SK-N-SH (cell line): ENCODE measurements at regions not wholly inside any gene's neighbourhood (a gene's known extent, or its start where the extent isn't known, plus 50 kb on each side); places are given as distances from the start of the nearest gene placed in this dataset.
"Not testable (repeated sequence)": the region's sequence is repeated elsewhere in the genome, so short reads cannot be mapped to it uniquely, and the experiment has no call there.

Experiments used
- CTCF ChIA-PET: fragments of 300-600, 350-600 bp; formaldehyde crosslinking; extraction: SDS; loops from one replicate; lab custom pipeline; 2021; lab: Yijun Ruan, JAX
- POLR2A ChIA-PET: fragments of 350-600 bp; sonication (Branson Sonifier 250); formaldehyde crosslinking; extraction: SDS; loops from one replicate; lab custom pipeline; 2020; ENCODE audit warnings: antibody characterized with exemption, inconsistent platforms; lab: Yijun Ruan, JAX
- DNase-seq: peaks from one replicate; pipeline ENCODE4 v3.0.0; 2012
- H2AFZ ChIP-seq: fragments of 200-600 bp; sonication (generic); 2 replicates; pipeline ENCODE4 v1.8.1; 2016; ENCODE audit warnings: antibody characterized with exemption, mild to moderate bottlenecking, low read depth
- H3F3A ChIP-seq: fragments of 200-600 bp; sonication (generic); replicated peaks from 2 replicates; pipeline ENCODE3; 2016; ENCODE audit warnings: antibody characterized with exemption, mild to moderate bottlenecking; ENCODE audit not compliant: insufficient read depth
- H3K27ac ChIP-seq, 2 experiments: fragments of 200-500 bp in 1 of 2; fragments of 200-600 bp in 1 of 2; sonication (Bioruptor generic) in 1 of 2; sonication (generic), shearing (Covaris generic) in 1 of 2; 2 replicates each; pipeline versions ENCODE4 v1.5.1 to v1.6.1; 2014 to 2016; ENCODE audit warnings: low read depth in 2 of 2, inconsistent platforms in 1 of 2, low read length in 1 of 2, mild to moderate bottlenecking in 1 of 2, mixed read lengths in 1 of 2
- H3K27me3 ChIP-seq: fragments of 200-600 bp; sonication (generic), shearing (Covaris generic); 2 replicates; pipeline ENCODE4 v1.6.1; 2016; ENCODE audit warnings: mixed run types; ENCODE audit not compliant: insufficient read depth
- H3K36me3 ChIP-seq, 2 experiments: fragments of 200-500 bp in 1 of 2; fragments of 200-600 bp in 1 of 2; sonication (Bioruptor generic) in 1 of 2; sonication (generic) in 1 of 2; replicated peaks in 1 of 2; 2 replicates each; pipeline versions ENCODE3 to v1.5.1; 2014 to 2016; ENCODE audit warnings: low read length in 1 of 2, mild to moderate bottlenecking in 1 of 2; ENCODE audit not compliant: insufficient read depth in 2 of 2, control insufficient read depth in 1 of 2
- H3K4me1 ChIP-seq, 2 experiments: fragments of 200-500 bp in 1 of 2; fragments of 200-600 bp in 1 of 2; sonication (Bioruptor generic) in 1 of 2; sonication (generic), shearing (Covaris generic) in 1 of 2; 2 replicates each; pipeline versions ENCODE4 v1.5.1 to v1.6.1; 2014 to 2016; ENCODE audit warnings: low read depth in 1 of 2, low read length in 1 of 2, mixed run types in 1 of 2; ENCODE audit not compliant: insufficient read depth in 2 of 2, control insufficient read depth in 1 of 2
- H3K4me2 ChIP-seq: fragments of 200-600 bp; sonication (generic), shearing (Covaris generic); 2 replicates; pipeline ENCODE4 v1.6.1; 2017; ENCODE audit warnings: mixed run types
- H3K4me3 ChIP-seq, 2 experiments: fragments of 200-500 bp in 1 of 2; fragments of 200-600 bp in 1 of 2; sonication (Bioruptor generic) in 1 of 2; sonication (generic), shearing (Covaris generic) in 1 of 2; 2 replicates each; pipeline versions ENCODE4 v1.5.1 to v1.8.1; 2014 to 2016; ENCODE audit warnings: low read depth in 2 of 2, inconsistent platforms in 1 of 2, low read length in 1 of 2, mild to moderate bottlenecking in 1 of 2, mixed read lengths in 1 of 2, moderate library complexity in 1 of 2
- H3K79me2 ChIP-seq: fragments of 200-600 bp; sonication (generic); 2 replicates; pipeline ENCODE4 v1.8.1; 2017; ENCODE audit warnings: mild to moderate bottlenecking; ENCODE audit not compliant: insufficient read depth
- H3K9ac ChIP-seq: fragments of 200-600 bp; sonication (generic); 2 replicates; pipeline ENCODE4 v1.6.1; 2017; ENCODE audit warnings: mixed run types
- H3K9me2 ChIP-seq: fragments of 200-600 bp; sonication (generic); 2 replicates; pipeline ENCODE4 v1.6.1; 2017; ENCODE audit warnings: mixed run types
- H3K9me3 ChIP-seq: fragments of 200-600 bp; sonication (generic); 2 replicates; pipeline ENCODE4 v1.6.1; 2017; ENCODE audit warnings: mixed run types, mild to moderate bottlenecking, moderate library complexity
- H4K20me1 ChIP-seq: fragments of 200-600 bp; sonication (generic); 2 replicates; pipeline ENCODE4 v1.6.1; 2017; ENCODE audit warnings: mild to moderate bottlenecking, mixed run types; ENCODE audit not compliant: insufficient read depth
- CHD2 ChIP-seq: fragments of 150-350 bp; IDR thresholded peaks from 2 replicates; pipeline ENCODE4 v1.6.1; 2018; ENCODE audit warnings: low read length; ENCODE audit not compliant: partially characterized antibody
- ELF1 ChIP-seq: IDR thresholded peaks from 2 replicates; pipeline ENCODE4 v1.4.0; 2012
- JUND ChIP-seq: IDR thresholded peaks from 2 replicates; pipeline ENCODE4 v1.4.0; 2012
- MEF2A ChIP-seq: IDR thresholded peaks from 2 replicates; pipeline ENCODE4 v1.4.0; 2012; ENCODE audit warnings: low read depth, borderline replicate concordance
- NFIC ChIP-seq: IDR thresholded peaks from 2 replicates; pipeline ENCODE4 v1.4.0; 2012; ENCODE audit warnings: borderline replicate concordance
- NRF1 ChIP-seq: IDR thresholded peaks from 2 replicates; pipeline ENCODE4 v1.6.1; 2012; ENCODE audit warnings: low read depth, mild to moderate bottlenecking, low read length
- POLR2AphosphoS5 ChIP-seq: IDR thresholded peaks from 2 replicates; pipeline ENCODE4 v1.6.1; 2012; ENCODE audit warnings: low read depth, low read length
- SMC3 ChIP-seq: IDR thresholded peaks from 2 replicates; pipeline ENCODE4 v1.6.1; 2012; ENCODE audit warnings: low read depth, low read length, improper control_type of control experiment
- TCF12 ChIP-seq: IDR thresholded peaks from 2 replicates; pipeline ENCODE4 v1.4.0; 2012
- TEAD4 ChIP-seq: IDR thresholded peaks from 2 replicates; pipeline ENCODE4 v1.4.0; 2012; ENCODE audit warnings: mild to moderate bottlenecking, borderline replicate concordance; ENCODE audit not compliant: insufficient read depth
- WGBS: methylation state at CpG from one replicate; pipeline ENCODE4 v1.1.6; 2017; ENCODE audit warnings: low lambda C conversion rate; 5-methylcytosine and 5-hydroxymethylcytosine counted together
- TF ChIP-seq, protein P1 (sequence below): fragments of 150-350 bp; IDR thresholded peaks from 2 replicates; pipeline ENCODE4 v1.6.1; 2016; ENCODE audit warnings: mild to moderate bottlenecking, low read depth, low read length
- TF ChIP-seq, protein P2 (sequence below): IDR thresholded peaks from 2 replicates; pipeline ENCODE4 v1.4.0; 2012; ENCODE audit warnings: low read depth

DNA sequence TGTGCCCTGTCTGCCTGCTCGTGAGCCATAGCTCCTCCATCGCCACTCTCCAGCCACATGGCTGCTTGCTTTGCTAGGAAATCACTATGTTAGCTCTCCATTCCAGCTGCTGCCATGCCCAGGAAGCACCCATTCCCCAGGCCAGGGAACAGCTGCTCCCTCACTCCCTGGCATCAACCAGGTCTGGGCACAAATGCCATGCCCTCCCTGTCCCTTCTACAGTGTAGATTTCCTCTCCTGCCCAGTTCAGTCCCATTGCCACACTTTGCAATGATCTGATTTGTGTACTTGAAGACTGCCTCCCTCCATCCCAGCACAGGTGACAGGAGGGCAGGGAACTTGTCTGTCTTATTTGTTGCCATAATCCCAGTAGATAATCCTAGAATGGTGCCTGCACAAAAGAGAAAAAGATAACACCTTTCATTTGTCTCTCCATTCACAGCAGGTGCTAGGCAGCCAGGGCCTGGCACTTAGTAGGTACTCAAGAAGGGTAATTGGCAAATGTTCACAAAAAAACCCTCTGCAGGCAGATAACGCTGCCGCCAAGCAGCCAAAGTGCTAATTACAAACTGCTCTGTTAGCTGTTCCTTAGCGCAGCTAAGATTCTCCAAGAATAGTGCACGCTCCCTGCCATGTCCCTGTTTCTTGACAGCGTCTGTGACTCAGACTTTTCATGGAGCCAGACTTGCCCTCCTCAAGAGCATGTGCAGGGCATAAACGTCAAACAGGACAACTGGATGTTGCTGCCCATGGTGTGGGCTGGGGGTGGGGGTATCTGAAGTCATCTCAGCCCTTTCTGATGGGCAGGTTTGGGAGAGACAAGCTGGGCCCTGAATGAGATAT is 69.1 kb downstream of the ARL6IP4 start:
- H3K4me2 ChIP-seq = 0 out of 2 replicates have a peak overlapping the region, but pooled peaks have one; percentile 3

DNA sequence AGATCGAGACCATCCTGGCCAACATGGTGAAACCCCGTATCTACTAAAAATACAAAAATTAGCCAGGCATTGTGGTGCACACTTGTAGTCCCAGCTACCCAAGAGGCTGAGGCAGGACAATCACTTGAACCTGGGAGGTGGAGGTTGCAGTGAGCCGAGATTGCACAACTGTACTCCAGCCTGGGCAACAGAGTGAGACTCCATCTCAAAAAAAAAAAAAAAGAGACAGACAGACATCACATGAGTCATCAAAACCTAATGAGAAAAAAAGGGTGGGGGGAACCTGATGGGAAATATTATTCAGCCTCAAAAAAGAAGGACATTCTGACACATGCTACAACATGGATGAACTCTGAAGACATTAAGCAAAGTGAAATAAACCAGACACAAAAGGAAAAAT is 67.4 kb downstream of the ARL6IP4 start:
- H3K4me3 ChIP-seq, H2AFZ ChIP-seq, H3K27ac ChIP-seq, H3F3A ChIP-seq, H3K79me2 ChIP-seq, H3K9me2 ChIP-seq, H3K9me3 ChIP-seq, H3K36me3 ChIP-seq, H4K20me1 ChIP-seq, H3K9ac ChIP-seq, H3K27me3 ChIP-seq, POLR2A ChIA-PET, H3K4me2 ChIP-seq, DNase-seq: not testable (repeated sequence)
- peaks cover 7 to 23% of the 10 kb centered on the region in 2 experiments; a peak in 2 of 4 replicates for H3K4me1 ChIP-seq
- CTCF ChIA-PET = interaction anchor here (1.0 to 9.0 kb wide), 3 partner anchors 8 to 187 kb away, joined by 3 to 88 read pairs (median 4); partner anchors contain the start of genes MPHOSPH9 and MTRFR
- 100% methylated on average over 3 of the region's 3 CpGs for WGBS

More for the DNA sequence above, 69.1 kb downstream of the ARL6IP4 start:
- H3K36me3 ChIP-seq = no peaks in the 10 kb centered on the region
- H3F3A ChIP-seq = no peaks in the 10 kb centered on the region
- DNase-seq = no peak
- no peak overlapping the region for H2AFZ ChIP-seq
- POLR2A ChIA-PET = no interaction called here
- no peaks in the 10 kb centered on the region for H3K9me3 ChIP-seq
- no peak overlapping the region for H3K9ac ChIP-seq
- CTCF ChIA-PET = no interaction called here
- peak overlapping the region in 1 of 2 experiments; percentile 33; a peak in 2 of 4 replicates for H3K27ac ChIP-seq
- no peak for TF ChIP-seq JUND
- TF ChIP-seq POLR2AphosphoS5 = no peak
- TF ChIP-seq NRF1 = no peak
- TF ChIP-seq, protein P1, sequence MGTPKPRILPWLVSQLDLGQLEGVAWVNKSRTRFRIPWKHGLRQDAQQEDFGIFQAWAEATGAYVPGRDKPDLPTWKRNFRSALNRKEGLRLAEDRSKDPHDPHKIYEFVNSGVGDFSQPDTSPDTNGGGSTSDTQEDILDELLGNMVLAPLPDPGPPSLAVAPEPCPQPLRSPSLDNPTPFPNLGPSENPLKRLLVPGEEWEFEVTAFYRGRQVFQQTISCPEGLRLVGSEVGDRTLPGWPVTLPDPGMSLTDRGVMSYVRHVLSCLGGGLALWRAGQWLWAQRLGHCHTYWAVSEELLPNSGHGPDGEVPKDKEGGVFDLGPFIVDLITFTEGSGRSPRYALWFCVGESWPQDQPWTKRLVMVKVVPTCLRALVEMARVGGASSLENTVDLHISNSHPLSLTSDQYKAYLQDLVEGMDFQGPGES = no peak
- TF ChIP-seq CHD2 = no peak
- TF ChIP-seq SMC3 = no peak
- TF ChIP-seq ELF1 = no peak
- no peak for TF ChIP-seq MEF2A
- TF ChIP-seq TCF12 = 0 out of 2 replicates have a peak, but pooled peaks have one; percentile 3
- TF ChIP-seq, protein P2, sequence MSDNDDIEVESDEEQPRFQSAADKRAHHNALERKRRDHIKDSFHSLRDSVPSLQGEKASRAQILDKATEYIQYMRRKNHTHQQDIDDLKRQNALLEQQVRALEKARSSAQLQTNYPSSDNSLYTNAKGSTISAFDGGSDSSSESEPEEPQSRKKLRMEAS = 0 out of 2 replicates have a peak, but pooled peaks have one; percentile 40
- no peak for TF ChIP-seq TEAD4
- no peak for TF ChIP-seq NFIC
- H3K4me1 ChIP-seq = peaks cover 0 to 16% of the 10 kb centered on the region in 2 experiments; a peak in 1 of 4 replicates
- H3K4me3 ChIP-seq = no peak overlapping the region
- H3K9me2 ChIP-seq = no peaks in the 10 kb centered on the region
- no peaks in the 10 kb centered on the region for H3K27me3 ChIP-seq
- peaks cover 3% of the 10 kb centered on the region; the same call in 1 of the 2 replicates for H4K20me1 ChIP-seq
- 77% methylated on average over 8 of the region's 8 CpGs for WGBS
- no peaks in the 10 kb centered on the region; the same call in 1 of the 2 replicates for H3K79me2 ChIP-seq
